SU-DHL-6 (cell line): ENCODE measurements at regions not wholly inside any gene's neighbourhood (a gene's known extent, or its start where the extent isn't known, plus 50 kb on each side); places are given as distances from the start of the nearest gene placed in this dataset.

Experiments used
- CTCF ChIP-seq: fragments of 200-600 bp; sonication (generic); IDR thresholded peaks from one replicate; pipeline ENCODE4 v1.5.1; 2017; ENCODE audit warnings: antibody characterized with exemption, mild to moderate bottlenecking, low read length, moderate library complexity; ENCODE audit not compliant: insufficient read depth, poor library complexity, severe bottlenecking
- EZH2phosphoT487 ChIP-seq: fragments of 200-600 bp; sonication (generic), shearing (Covaris generic); conservative IDR thresholded peaks from 2 replicates; pipeline ENCODE4 v1.6.1; 2018; ENCODE audit warnings: mild to moderate bottlenecking, antibody characterized with exemption, low read length, moderate library complexity, mixed read lengths

- TF ChIP-seq CTCF: no peak
- no peak for TF ChIP-seq EZH2phosphoT487
These were observed 418.3 kb downstream of the CDH10 start for GRCh38 chr5:24226479-24226878.
